ENCODE measurements at regions not wholly inside any gene's neighbourhood (a gene's known extent, or its start where the extent isn't known, plus 50 kb on each side); places are given as distances from the start of the nearest gene placed in this dataset.
"Not testable (repeated sequence)": the region's sequence is repeated elsewhere in the genome, so short reads cannot be mapped to it uniquely, and the experiment has no call there.

DNA sequence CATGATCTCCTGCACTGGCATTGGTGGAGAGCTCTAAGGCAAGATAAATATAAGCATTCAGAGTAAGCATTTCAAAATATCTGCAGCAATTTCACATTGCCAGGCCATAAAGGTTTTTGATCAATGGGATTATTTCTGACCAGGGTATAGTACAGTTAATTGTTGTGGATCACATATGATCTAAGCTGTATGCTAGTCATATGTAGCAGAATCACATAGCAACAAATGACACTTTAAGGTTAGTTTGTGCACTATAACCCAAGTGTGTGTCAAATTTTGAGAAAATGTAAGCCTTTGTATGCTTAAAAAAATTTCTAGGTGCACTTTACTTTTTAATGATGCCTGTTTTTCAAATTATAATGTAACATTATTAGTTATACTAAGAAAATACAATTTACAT is 386.0 kb upstream of the ADAMTS5 start:
- no peaks in the 10 kb centered on the region for H3K27me3 ChIP-seq (ENCODE audit: control insufficient read depth in 5 of 5, insufficient read depth in 4 of 5, low read length in 5 of 5)
- no peaks in the 10 kb centered on the region for H3K36me3 ChIP-seq (ENCODE audit: control insufficient read depth in 5 of 5, insufficient read depth in 5 of 5, low read length in 5 of 5)
- no peak overlapping the region for H3K27ac ChIP-seq (ENCODE audit: low read depth, low read length)
- no peaks in the 10 kb centered on the region for H3K4me1 ChIP-seq (ENCODE audit: control insufficient read depth in 5 of 5, insufficient read depth in 5 of 5, low read length in 5 of 5)
- no peak overlapping the region for H3K9ac ChIP-seq (ENCODE audit: low read length in 5 of 5)
- no peaks in the 10 kb centered on the region for H3K9me3 ChIP-seq (ENCODE audit: control insufficient read depth in 5 of 5, low read length in 5 of 5)
- no peak overlapping the region for H3K4me3 ChIP-seq (ENCODE audit: low read depth in 1 of 5, low read length in 5 of 5)

DNA sequence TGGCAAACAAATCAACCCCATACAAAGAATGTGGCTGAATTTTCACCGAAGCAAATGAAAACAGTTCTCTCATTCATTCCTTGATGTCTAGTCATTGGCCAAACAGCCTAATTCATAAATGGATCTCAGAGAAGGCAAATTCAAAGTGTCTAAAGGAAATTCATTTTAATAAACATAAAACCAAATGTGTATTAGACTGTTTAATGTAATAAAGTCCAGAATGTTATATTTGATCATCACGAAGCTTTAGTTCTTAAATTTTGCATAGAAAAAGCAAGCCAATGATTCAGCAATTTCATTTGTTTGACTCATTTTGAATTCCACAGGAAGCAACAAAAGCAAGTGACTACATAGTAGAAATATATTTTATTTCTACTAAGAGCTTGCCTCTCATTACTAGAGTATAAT is 379.2 kb upstream of the ADAMTS5 start:
- H3K9ac ChIP-seq (ENCODE audit: low read length in 5 of 5) = no peak overlapping the region
- no peaks in the 10 kb centered on the region for H3K36me3 ChIP-seq (ENCODE audit: control insufficient read depth in 5 of 5, insufficient read depth in 5 of 5, low read length in 5 of 5)
- no peak overlapping the region for H3K27ac ChIP-seq (ENCODE audit: low read depth, low read length)
- H3K27me3 ChIP-seq (ENCODE audit: control insufficient read depth in 5 of 5, insufficient read depth in 4 of 5, low read length in 5 of 5) = no peaks in the 10 kb centered on the region
- no peak overlapping the region for H3K4me3 ChIP-seq (ENCODE audit: low read depth in 1 of 5, low read length in 5 of 5)
- H3K9me3 ChIP-seq (ENCODE audit: control insufficient read depth in 5 of 5, low read length in 5 of 5) = no peaks in the 10 kb centered on the region
- H3K4me1 ChIP-seq (ENCODE audit: control insufficient read depth in 5 of 5, insufficient read depth in 5 of 5, low read length in 5 of 5) = no peaks in the 10 kb centered on the region

DNA sequence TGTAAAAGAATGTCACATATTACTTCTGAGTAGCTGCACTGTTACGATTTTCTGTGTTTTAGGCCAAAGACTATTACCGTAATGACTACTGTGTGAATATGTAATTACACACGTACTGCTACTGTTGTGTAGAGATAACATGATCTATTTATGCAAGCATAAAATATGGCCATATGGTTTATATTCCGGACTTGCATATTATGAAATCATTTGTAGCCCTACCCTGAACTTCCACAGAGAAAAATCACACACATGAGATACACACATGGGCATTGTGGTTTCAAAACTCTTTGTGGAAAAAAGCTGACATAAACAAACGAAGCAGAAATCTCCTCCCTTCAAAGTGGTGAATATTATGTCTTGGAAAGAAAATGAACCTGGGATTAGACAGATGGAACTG is 373.0 kb upstream of the ADAMTS5 start:
- H3K4me1 ChIP-seq (ENCODE audit: control insufficient read depth in 5 of 5, insufficient read depth in 5 of 5, low read length in 5 of 5) = no peaks in the 10 kb centered on the region
- peaks cover 0 to 2% (median 0%) of the 10 kb centered on the region in 5 donors for H3K9me3 ChIP-seq (ENCODE audit: control insufficient read depth in 5 of 5, low read length in 5 of 5)
- H3K36me3 ChIP-seq (ENCODE audit: control insufficient read depth in 5 of 5, insufficient read depth in 5 of 5, low read length in 5 of 5) = no peaks in the 10 kb centered on the region
- H3K27ac ChIP-seq (ENCODE audit: low read depth, low read length) = no peak overlapping the region
- no peaks in the 10 kb centered on the region for H3K27me3 ChIP-seq (ENCODE audit: control insufficient read depth in 5 of 5, insufficient read depth in 4 of 5, low read length in 5 of 5)
- H3K4me3 ChIP-seq (ENCODE audit: low read depth in 1 of 5, low read length in 5 of 5) = peak overlapping the region in 1 of 5 donors; percentile 45
- peak overlapping the region in 1 of 5 donors; percentile 26 for H3K9ac ChIP-seq (ENCODE audit: low read length in 5 of 5)

DNA sequence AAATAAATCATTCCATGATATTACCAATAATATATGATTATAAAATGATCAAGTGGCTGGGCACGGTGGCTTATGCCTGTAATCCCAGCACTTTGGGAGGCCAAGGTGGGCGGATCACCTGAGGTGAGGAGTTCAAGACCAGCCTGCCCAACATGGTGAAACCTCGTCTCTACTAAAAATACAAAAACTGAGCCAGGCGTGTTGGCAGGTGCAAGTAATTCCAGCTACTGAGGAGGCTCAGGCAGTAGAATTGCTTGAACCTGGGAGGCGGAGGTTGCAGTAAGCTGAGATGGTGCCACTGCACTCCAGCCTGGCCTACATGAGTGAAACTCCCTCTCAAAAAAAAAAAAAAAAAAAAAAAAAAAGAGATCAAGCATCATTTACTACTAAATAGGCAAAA is 371.1 kb upstream of the ADAMTS5 start:
- H3K9me3 ChIP-seq (ENCODE audit: control insufficient read depth in 5 of 5, low read length in 5 of 5); H3K4me1 ChIP-seq (ENCODE audit: control insufficient read depth in 5 of 5, insufficient read depth in 5 of 5, low read length in 5 of 5); H3K4me3 ChIP-seq (ENCODE audit: low read depth in 1 of 5, low read length in 5 of 5); H3K36me3 ChIP-seq (ENCODE audit: control insufficient read depth in 5 of 5, insufficient read depth in 5 of 5, low read length in 5 of 5); H3K9ac ChIP-seq (ENCODE audit: low read length in 5 of 5); H3K27me3 ChIP-seq (ENCODE audit: control insufficient read depth in 5 of 5, insufficient read depth in 4 of 5, low read length in 5 of 5); H3K27ac ChIP-seq (ENCODE audit: low read depth, low read length): not testable (repeated sequence)

DNA sequence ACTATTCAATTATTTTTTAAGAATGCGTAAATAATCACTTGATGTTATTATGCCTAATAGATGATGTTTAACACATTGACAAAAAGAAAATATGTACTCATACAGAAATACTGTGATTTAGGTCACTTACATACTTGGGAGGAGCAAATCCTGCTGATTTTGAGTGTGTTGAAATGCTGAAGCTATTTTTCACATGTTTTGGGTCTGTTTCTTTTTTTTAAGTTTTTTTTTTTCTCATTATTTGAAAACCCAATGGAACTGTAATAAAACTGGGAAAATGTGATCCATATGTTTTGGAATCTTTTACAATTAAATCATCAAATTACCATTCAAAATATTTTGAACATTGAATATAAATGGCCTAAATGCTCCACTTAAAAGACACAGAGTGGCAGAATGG is 366.2 kb upstream of the ADAMTS5 start:
- no peak overlapping the region for H3K27ac ChIP-seq (ENCODE audit: low read depth, low read length)
- H3K4me3 ChIP-seq (ENCODE audit: low read depth in 1 of 5, low read length in 5 of 5) = no peak overlapping the region
- H3K27me3 ChIP-seq (ENCODE audit: control insufficient read depth in 5 of 5, insufficient read depth in 4 of 5, low read length in 5 of 5) = no peaks in the 10 kb centered on the region
- H3K9ac ChIP-seq (ENCODE audit: low read length in 5 of 5) = no peak overlapping the region
- H3K36me3 ChIP-seq (ENCODE audit: control insufficient read depth in 5 of 5, insufficient read depth in 5 of 5, low read length in 5 of 5) = no peaks in the 10 kb centered on the region
- peaks cover 0 to 4% (median 0%) of the 10 kb centered on the region in 5 donors for H3K9me3 ChIP-seq (ENCODE audit: control insufficient read depth in 5 of 5, low read length in 5 of 5)
- peaks cover 0 to 19% (median 5%) of the 10 kb centered on the region in 5 donors for H3K4me1 ChIP-seq (ENCODE audit: control insufficient read depth in 5 of 5, insufficient read depth in 5 of 5, low read length in 5 of 5)

DNA sequence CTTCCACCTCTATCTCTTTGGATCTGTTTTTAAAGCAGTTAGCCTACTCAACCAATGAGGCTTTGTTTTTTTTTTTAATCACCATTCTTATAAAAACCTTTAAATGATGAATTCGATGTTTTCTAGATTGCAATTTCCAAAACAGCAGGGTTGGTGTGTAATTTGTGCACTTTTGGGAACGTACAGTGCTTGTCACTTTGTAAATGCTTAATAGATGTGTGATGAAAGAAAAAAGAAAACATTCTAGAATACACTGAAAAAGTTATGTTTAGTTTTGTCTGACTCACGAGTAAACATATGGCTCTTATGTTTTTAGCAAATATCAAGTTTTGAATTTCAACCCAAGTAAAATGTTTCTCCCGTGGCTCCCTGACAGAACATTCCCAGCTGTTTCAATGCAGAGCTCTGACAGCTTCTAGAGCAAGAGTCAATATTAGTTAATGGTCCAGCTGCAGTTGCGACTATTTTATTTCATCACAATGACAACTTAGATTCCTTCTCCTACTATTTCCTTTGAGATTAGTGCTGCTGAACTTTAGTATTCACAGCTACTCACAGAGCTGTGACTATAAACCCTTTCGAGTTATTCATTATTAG is 362.5 kb upstream of the ADAMTS5 start:
- H3K27ac ChIP-seq (ENCODE audit: low read depth, low read length) = peak overlapping the region; percentile 8

DNA sequence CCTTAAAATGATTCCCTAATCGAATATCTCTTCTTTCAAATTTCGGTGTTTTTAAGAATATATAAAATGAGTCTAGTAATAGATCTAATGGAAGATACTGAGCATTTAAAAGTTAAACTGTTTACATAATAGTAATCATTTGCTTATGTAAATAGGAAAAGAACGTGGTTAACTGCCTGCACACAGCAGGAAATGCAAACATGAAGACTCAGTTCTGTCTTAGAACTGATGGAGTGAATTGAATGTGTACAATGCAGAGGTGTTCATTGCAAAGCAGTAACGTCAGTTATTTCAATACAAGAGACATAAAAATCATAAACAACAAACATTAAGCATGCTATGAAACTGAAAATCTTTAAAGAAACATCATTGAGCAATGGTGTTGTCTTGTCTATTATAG is 359.4 kb upstream of the ADAMTS5 start:
- H3K9ac ChIP-seq (ENCODE audit: low read length in 5 of 5) = no peak overlapping the region
- H3K27me3 ChIP-seq (ENCODE audit: control insufficient read depth in 5 of 5, insufficient read depth in 4 of 5, low read length in 5 of 5) = no peaks in the 10 kb centered on the region
- no peaks in the 10 kb centered on the region for H3K9me3 ChIP-seq (ENCODE audit: control insufficient read depth in 5 of 5, low read length in 5 of 5)
- no peaks in the 10 kb centered on the region for H3K36me3 ChIP-seq (ENCODE audit: control insufficient read depth in 5 of 5, insufficient read depth in 5 of 5, low read length in 5 of 5)
- peaks cover 0 to 13% (median 5%) of the 10 kb centered on the region in 5 donors for H3K4me1 ChIP-seq (ENCODE audit: control insufficient read depth in 5 of 5, insufficient read depth in 5 of 5, low read length in 5 of 5)
- H3K4me3 ChIP-seq (ENCODE audit: low read depth in 1 of 5, low read length in 5 of 5) = no peak overlapping the region
- H3K27ac ChIP-seq (ENCODE audit: low read depth, low read length) = no peak overlapping the region

More for the DNA sequence above, 362.5 kb upstream of the ADAMTS5 start:
- peaks cover 0 to 2% (median 0%) of the 10 kb centered on the region in 5 donors for H3K9me3 ChIP-seq (ENCODE audit: control insufficient read depth in 5 of 5, low read length in 5 of 5)
- peaks cover 0 to 19% (median 5%) of the 10 kb centered on the region in 5 donors for H3K4me1 ChIP-seq (ENCODE audit: control insufficient read depth in 5 of 5, insufficient read depth in 5 of 5, low read length in 5 of 5)
- H3K9ac ChIP-seq (ENCODE audit: low read length in 5 of 5) = no peak overlapping the region
- no peaks in the 10 kb centered on the region for H3K36me3 ChIP-seq (ENCODE audit: control insufficient read depth in 5 of 5, insufficient read depth in 5 of 5, low read length in 5 of 5)
- no peaks in the 10 kb centered on the region for H3K27me3 ChIP-seq (ENCODE audit: control insufficient read depth in 5 of 5, insufficient read depth in 4 of 5, low read length in 5 of 5)
- peak overlapping the region in 2 of 5 donors; percentile 34 to 41 for H3K4me3 ChIP-seq (ENCODE audit: low read depth in 1 of 5, low read length in 5 of 5)

DNA sequence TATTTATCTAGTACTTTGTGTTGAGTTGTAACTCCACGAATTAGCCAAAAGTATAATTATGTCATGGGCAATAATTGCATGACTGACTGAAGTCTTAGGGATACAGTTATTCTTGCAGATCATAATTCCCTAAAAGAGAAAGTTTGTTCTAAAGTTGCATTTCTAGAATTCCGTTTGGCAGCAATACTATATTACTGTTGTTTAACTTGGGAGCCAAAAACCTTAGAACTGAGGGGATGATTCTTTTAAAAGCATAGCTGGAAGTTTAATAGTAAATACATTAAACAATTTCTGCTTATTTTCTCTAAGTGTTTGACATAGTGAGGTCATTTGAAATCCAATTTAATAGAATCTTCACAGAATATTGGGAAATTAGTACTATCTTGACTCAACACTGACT is 356.4 kb upstream of the ADAMTS5 start:
- no peak overlapping the region for H3K9ac ChIP-seq (ENCODE audit: low read length in 5 of 5)
- H3K36me3 ChIP-seq (ENCODE audit: control insufficient read depth in 5 of 5, insufficient read depth in 5 of 5, low read length in 5 of 5) = no peaks in the 10 kb centered on the region
- no peaks in the 10 kb centered on the region for H3K4me1 ChIP-seq (ENCODE audit: control insufficient read depth in 5 of 5, insufficient read depth in 5 of 5, low read length in 5 of 5)
- no peak overlapping the region for H3K4me3 ChIP-seq (ENCODE audit: low read depth in 1 of 5, low read length in 5 of 5)
- H3K27ac ChIP-seq (ENCODE audit: low read depth, low read length) = no peak overlapping the region
- H3K27me3 ChIP-seq (ENCODE audit: control insufficient read depth in 5 of 5, insufficient read depth in 4 of 5, low read length in 5 of 5) = no peaks in the 10 kb centered on the region
- H3K9me3 ChIP-seq (ENCODE audit: control insufficient read depth in 5 of 5, low read length in 5 of 5) = no peaks in the 10 kb centered on the region

DNA sequence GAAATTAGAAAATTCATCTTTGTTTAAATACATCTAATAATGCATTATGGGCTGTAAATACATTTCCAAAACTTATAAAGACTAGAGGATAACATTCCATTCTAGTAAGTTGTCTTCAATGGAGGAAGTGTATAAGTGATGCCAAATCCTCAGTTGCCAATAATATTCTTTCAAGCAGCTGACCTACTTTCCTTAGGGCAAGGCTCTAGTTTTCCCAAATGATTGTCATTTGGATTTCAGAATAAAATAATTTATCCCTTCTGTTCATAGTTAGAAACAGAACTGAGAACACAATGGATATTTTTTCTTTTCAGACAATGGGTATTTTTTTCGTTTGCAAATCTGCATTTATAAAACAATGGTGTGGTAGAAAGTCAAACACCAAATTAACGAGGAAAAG is 354.9 kb upstream of the ADAMTS5 start:
- H3K27me3 ChIP-seq (ENCODE audit: control insufficient read depth in 5 of 5, insufficient read depth in 4 of 5, low read length in 5 of 5) = no peaks in the 10 kb centered on the region
- H3K27ac ChIP-seq (ENCODE audit: low read depth, low read length) = no peak overlapping the region
- no peaks in the 10 kb centered on the region for H3K4me1 ChIP-seq (ENCODE audit: control insufficient read depth in 5 of 5, insufficient read depth in 5 of 5, low read length in 5 of 5)
- no peak overlapping the region for H3K9ac ChIP-seq (ENCODE audit: low read length in 5 of 5)
- no peaks in the 10 kb centered on the region for H3K36me3 ChIP-seq (ENCODE audit: control insufficient read depth in 5 of 5, insufficient read depth in 5 of 5, low read length in 5 of 5)
- no peak overlapping the region for H3K4me3 ChIP-seq (ENCODE audit: low read depth in 1 of 5, low read length in 5 of 5)
- H3K9me3 ChIP-seq (ENCODE audit: control insufficient read depth in 5 of 5, low read length in 5 of 5) = no peaks in the 10 kb centered on the region

DNA sequence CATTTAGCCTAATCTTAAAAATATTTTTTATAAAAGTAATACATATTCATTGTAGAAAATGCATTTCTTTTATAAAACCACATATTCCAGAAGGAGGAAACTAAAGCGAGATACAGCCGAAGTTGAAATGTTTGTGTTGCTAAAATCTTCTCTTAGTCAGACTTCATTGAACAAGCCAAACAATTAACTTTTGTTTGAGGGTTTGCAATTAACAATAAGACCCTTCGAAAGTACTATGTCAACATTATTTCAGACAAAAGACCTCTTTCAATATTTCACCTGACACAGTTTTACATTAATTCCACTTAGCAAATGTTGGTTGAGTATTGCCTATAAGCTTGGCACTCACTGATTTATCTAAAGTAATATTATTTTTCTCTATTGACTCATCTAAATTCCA is 354.0 kb upstream of the ADAMTS5 start:
- Histone ChIP-seq H3K27ac (ENCODE audit: low read depth, low read length) (no peak overlapping the region), H3K9me3 (ENCODE audit: control insufficient read depth in 5 of 5, low read length in 5 of 5) (no peaks in the 10 kb centered on the region), H3K4me1 (ENCODE audit: control insufficient read depth in 5 of 5, insufficient read depth in 5 of 5, low read length in 5 of 5) (peaks cover 0 to 8% (median 7%) of the 10 kb centered on the region in 5 donors), H3K9ac (ENCODE audit: low read length in 5 of 5) (no peak overlapping the region), H3K4me3 (ENCODE audit: low read depth in 1 of 5, low read length in 5 of 5) (no peak overlapping the region), H3K27me3 (ENCODE audit: control insufficient read depth in 5 of 5, insufficient read depth in 4 of 5, low read length in 5 of 5) (no peaks in the 10 kb centered on the region), H3K36me3 (ENCODE audit: control insufficient read depth in 5 of 5, insufficient read depth in 5 of 5, low read length in 5 of 5) (no peaks in the 10 kb centered on the region)

DNA sequence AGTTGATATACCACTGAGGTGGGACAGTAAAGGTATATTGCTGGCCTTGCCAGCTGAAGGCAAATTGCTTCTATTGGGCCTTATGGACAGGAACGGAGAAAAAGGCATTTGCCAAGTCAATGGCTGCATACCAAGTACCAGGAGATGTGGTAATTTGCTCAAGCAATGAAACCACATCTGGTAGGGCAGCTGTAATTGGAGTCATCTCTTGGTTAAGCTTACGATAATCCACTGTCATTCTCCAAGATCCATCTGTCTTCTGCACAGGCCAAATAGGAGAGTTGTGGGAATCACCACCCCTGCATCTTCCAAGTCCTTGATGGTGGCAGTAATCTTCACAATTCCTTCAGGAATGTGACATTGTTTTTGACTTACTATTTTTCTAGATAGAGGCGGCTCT is 350.7 kb upstream of the ADAMTS5 start:
- H3K27me3 ChIP-seq (ENCODE audit: control insufficient read depth in 5 of 5, insufficient read depth in 4 of 5, low read length in 5 of 5); H3K4me3 ChIP-seq (ENCODE audit: low read depth in 1 of 5, low read length in 5 of 5); H3K9ac ChIP-seq (ENCODE audit: low read length in 5 of 5); H3K4me1 ChIP-seq (ENCODE audit: control insufficient read depth in 5 of 5, insufficient read depth in 5 of 5, low read length in 5 of 5); H3K9me3 ChIP-seq (ENCODE audit: control insufficient read depth in 5 of 5, low read length in 5 of 5); H3K36me3 ChIP-seq (ENCODE audit: control insufficient read depth in 5 of 5, insufficient read depth in 5 of 5, low read length in 5 of 5); H3K27ac ChIP-seq (ENCODE audit: low read depth, low read length): not testable (repeated sequence)

Data from subcutaneous abdominal adipose tissue (tissue), 5 donors.